CD14-positive monocyte (primary cell): ENCODE measurements at regions not wholly inside any gene's neighbourhood (a gene's known extent, or its start where the extent isn't known, plus 50 kb on each side); places are given as distances from the start of the nearest gene placed in this dataset.

Experiments used
- DNase-seq, 3 donors: peaks; one replicate each; pipeline ENCODE4 v3.0.0-alpha.2; 2011 to 2022
- H2AFZ ChIP-seq: 2 replicates; pipeline ENCODE4 v1.6.0; 2012; ENCODE audit warnings: mild to moderate bottlenecking, low read depth, low read length, inconsistent platforms; ENCODE audit not compliant: insufficient read depth, poor library complexity, severe bottlenecking
- H3K27ac ChIP-seq, 2 donors: 1 replicate in 1 of 2; 2 replicates in 1 of 2; pipeline ENCODE4 v1.5.1; 2012 to 2013; ENCODE audit warnings: low read length in 2 of 2, control low read depth in 1 of 2, inconsistent platforms in 1 of 2, low read depth in 1 of 2, mild to moderate bottlenecking in 1 of 2
- H3K27me3 ChIP-seq, 2 donors: one replicate each; pipeline versions ENCODE4 v1.6.0 to v1.6.1; 2011 to 2013; ENCODE audit warnings: low read length in 2 of 2; ENCODE audit not compliant: control insufficient read depth in 2 of 2, insufficient read depth in 2 of 2
- H3K36me3 ChIP-seq, 2 donors: replicated peaks in 1 of 2; 1 replicate in 1 of 2; 2 replicates in 1 of 2; pipeline versions ENCODE4 v1.5.1 to v1.6.1; 2012 to 2013; ENCODE audit warnings: low read length in 2 of 2, control low read depth in 1 of 2, inconsistent platforms in 1 of 2, mild to moderate bottlenecking in 1 of 2; ENCODE audit not compliant: insufficient read depth in 2 of 2, control insufficient read depth in 1 of 2
- H3K4me1 ChIP-seq, 2 donors: 1 replicate in 1 of 2; 2 replicates in 1 of 2; pipeline versions ENCODE4 v1.5.1 to v1.6.1; 2012 to 2013; ENCODE audit warnings: low read length in 2 of 2, control low read depth in 1 of 2, inconsistent platforms in 1 of 2, mild to moderate bottlenecking in 1 of 2, moderate library complexity in 1 of 2; ENCODE audit not compliant: insufficient read depth in 2 of 2, control insufficient read depth in 1 of 2
- H3K4me2 ChIP-seq: replicated peaks from 2 replicates; pipeline ENCODE3; 2012; ENCODE audit warnings: low read length, moderate library complexity, mild to moderate bottlenecking; ENCODE audit not compliant: poor library complexity, severe bottlenecking; ENCODE audit errors: extremely low read depth
- H3K4me3 ChIP-seq, 3 experiments: fragments of 200-600 bp in 1 of 3; sonication (generic) in 1 of 3; replicated peaks in 1 of 3; 1 replicate in 2 of 3; 2 replicates in 1 of 3; pipeline ENCODE4 v1.5.1; 2011 to 2013; ENCODE audit warnings: low read length in 3 of 3, mild to moderate bottlenecking in 3 of 3, control low read depth in 2 of 3, low read depth in 2 of 3, inconsistent platforms in 1 of 3, moderate library complexity in 1 of 3
- H3K79me2 ChIP-seq: 2 replicates; pipeline ENCODE4 v1.6.0; 2012; ENCODE audit warnings: mild to moderate bottlenecking, control low read depth, inconsistent platforms, low read length, moderate library complexity; ENCODE audit not compliant: insufficient read depth
- H3K9ac ChIP-seq: 2 replicates; pipeline ENCODE4 v1.6.0; 2017; ENCODE audit warnings: low read length, mild to moderate bottlenecking; ENCODE audit not compliant: insufficient read depth, poor library complexity, severe bottlenecking
- H3K9me3 ChIP-seq, 2 donors: replicated peaks in 1 of 2; 1 replicate in 1 of 2; 2 replicates in 1 of 2; pipeline versions ENCODE4 v1.5.1 to v1.6.1; 2012 to 2013; ENCODE audit warnings: low read length in 2 of 2, control low read depth in 1 of 2; ENCODE audit not compliant: control insufficient read depth in 1 of 2, insufficient read depth in 1 of 2
- H4K20me1 ChIP-seq: 2 replicates; pipeline ENCODE4 v1.6.0; 2012; ENCODE audit warnings: mild to moderate bottlenecking, low read length, control low read depth, moderate library complexity; ENCODE audit not compliant: insufficient read depth
- H3K27ac Mint-ChIP-seq, 7 donors: one replicate each; pipeline ENCODE4 v1.8.0; 2020; ENCODE audit warnings: mild to moderate bottlenecking in 7 of 7, mixed read lengths in 7 of 7, moderate library complexity in 6 of 7, inconsistent platforms in 2 of 7
- H3K27me3 Mint-ChIP-seq, 3 donors: one replicate each; pipeline ENCODE4 v1.8.0; 2021 to 2022; ENCODE audit warnings: low read depth in 3 of 3, mild to moderate bottlenecking in 3 of 3, mixed read lengths in 3 of 3, moderate library complexity in 3 of 3, inconsistent platforms in 1 of 3
- H3K36me3 Mint-ChIP-seq, 2 donors: one replicate each; pipeline ENCODE4 v1.8.0; 2020; ENCODE audit warnings: mixed read lengths in 2 of 2, inconsistent platforms in 1 of 2, mild to moderate bottlenecking in 1 of 2
- H3K4me1 Mint-ChIP-seq: one replicate; pipeline ENCODE4 v1.8.0; 2020; ENCODE audit warnings: mild to moderate bottlenecking, mixed read lengths
- H3K4me3 Mint-ChIP-seq, 2 donors: one replicate each; pipeline ENCODE4 v1.8.0; 2020; ENCODE audit warnings: mild to moderate bottlenecking in 2 of 2, mixed read lengths in 2 of 2, moderate library complexity in 1 of 2
- H3K9me3 Mint-ChIP-seq, 7 donors: one replicate each; pipeline ENCODE4 v1.8.0; 2020 to 2022; ENCODE audit warnings: mixed read lengths in 7 of 7, mild to moderate bottlenecking in 6 of 7, moderate library complexity in 6 of 7, inconsistent platforms in 2 of 7
- WGBS: methylation state at CpG from one replicate; pipeline ENCODE4 v1.1.5; 2013; ENCODE audit warnings: missing lambda C conversion rate; ENCODE audit not compliant: insufficient coverage; 5-methylcytosine and 5-hydroxymethylcytosine counted together
- intact Hi-C, 2 donors: fragments of 100-400 bp; cut with micrococcal nuclease; formaldehyde crosslinking; loops; one replicate each; pipeline versions ENCODE4 v1.15.0 to v1.15.1; 2023
- TF ChIP-seq, protein P1 (sequence below): fragments of 200-600 bp; IDR thresholded peaks from one replicate; pipeline ENCODE4 v1.8.0; 2022; ENCODE audit warnings: antibody characterized with exemption, mild to moderate bottlenecking

DNA sequence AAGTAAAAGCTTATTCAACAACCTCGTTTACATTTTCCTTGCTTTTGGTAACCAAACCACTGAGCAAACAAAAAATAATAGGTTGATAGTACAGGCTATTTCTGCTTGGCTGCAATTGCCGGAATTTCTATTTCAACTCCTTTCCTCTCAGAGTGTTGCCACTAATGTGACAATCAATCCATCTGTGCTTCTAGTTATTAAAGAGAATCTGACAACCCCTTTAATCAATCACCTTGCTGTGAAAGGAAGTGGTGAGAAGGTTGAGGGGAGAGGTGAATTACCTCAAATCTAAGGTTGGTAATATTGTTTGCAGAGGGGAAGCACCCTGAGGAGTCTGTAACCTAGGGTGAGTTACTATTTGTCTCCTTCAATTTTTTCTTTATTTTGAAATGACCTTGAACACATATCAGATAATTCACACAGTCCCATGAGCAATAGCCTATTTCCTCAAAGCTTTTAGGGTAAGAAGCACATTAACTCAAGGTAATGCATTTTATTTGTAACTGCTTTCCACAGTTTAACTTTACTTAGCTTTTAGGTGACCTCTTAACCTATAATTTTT, 603.4 kb downstream of the MMUT start:
- H3K9ac ChIP-seq, result no peak overlapping the region
- Mint-ChIP-seq H3K27ac (no peak overlapping the region), H3K9me3 (peaks cover 2 to 16% (median 6%) of the 10 kb centered on the region in 7 donors), H3K4me1 (no peaks in the 10 kb centered on the region), H3K4me3 (no peak overlapping the region), H3K27me3 (no peaks in the 10 kb centered on the region), H3K36me3 (no peaks in the 10 kb centered on the region)
- peaks cover 8 to 12% of the 10 kb centered on the region in 2 donors for H3K9me3 ChIP-seq
- H3K27ac ChIP-seq, result no peak overlapping the region
- H3K4me1 ChIP-seq, result no peaks in the 10 kb centered on the region
- H2AFZ ChIP-seq, result no peak overlapping the region
- no peak overlapping the region for H3K4me3 ChIP-seq
- H4K20me1 ChIP-seq, result no peaks in the 10 kb centered on the region
- H3K4me2 ChIP-seq, result no peak overlapping the region
- no peaks in the 10 kb centered on the region for H3K27me3 ChIP-seq
- TF ChIP-seq, protein P1, sequence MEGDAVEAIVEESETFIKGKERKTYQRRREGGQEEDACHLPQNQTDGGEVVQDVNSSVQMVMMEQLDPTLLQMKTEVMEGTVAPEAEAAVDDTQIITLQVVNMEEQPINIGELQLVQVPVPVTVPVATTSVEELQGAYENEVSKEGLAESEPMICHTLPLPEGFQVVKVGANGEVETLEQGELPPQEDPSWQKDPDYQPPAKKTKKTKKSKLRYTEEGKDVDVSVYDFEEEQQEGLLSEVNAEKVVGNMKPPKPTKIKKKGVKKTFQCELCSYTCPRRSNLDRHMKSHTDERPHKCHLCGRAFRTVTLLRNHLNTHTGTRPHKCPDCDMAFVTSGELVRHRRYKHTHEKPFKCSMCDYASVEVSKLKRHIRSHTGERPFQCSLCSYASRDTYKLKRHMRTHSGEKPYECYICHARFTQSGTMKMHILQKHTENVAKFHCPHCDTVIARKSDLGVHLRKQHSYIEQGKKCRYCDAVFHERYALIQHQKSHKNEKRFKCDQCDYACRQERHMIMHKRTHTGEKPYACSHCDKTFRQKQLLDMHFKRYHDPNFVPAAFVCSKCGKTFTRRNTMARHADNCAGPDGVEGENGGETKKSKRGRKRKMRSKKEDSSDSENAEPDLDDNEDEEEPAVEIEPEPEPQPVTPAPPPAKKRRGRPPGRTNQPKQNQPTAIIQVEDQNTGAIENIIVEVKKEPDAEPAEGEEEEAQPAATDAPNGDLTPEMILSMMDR, result no peak
- no peaks in the 10 kb centered on the region for H3K36me3 ChIP-seq
- H3K79me2 ChIP-seq, result no peaks in the 10 kb centered on the region
- no CpG with 5 or more reads among the region's 2 CpGs for WGBS
- intact Hi-C loops, result no loop called here
- DNase-seq, result no peak

- Mint-ChIP-seq H3K4me3 (no peak overlapping the region), H3K27ac (no peak overlapping the region), H3K9me3 (peaks cover 8 to 22% (median 18%) of the 10 kb centered on the region in 7 donors), H3K27me3 (peaks cover 0 to 2% (median 0%) of the 10 kb centered on the region in 3 donors), H3K4me1 (no peaks in the 10 kb centered on the region), H3K36me3 (no peaks in the 10 kb centered on the region)
- Histone ChIP-seq H3K9ac (no peak overlapping the region), H3K4me3 (no peak overlapping the region), H3K27me3 (no peaks in the 10 kb centered on the region), H3K4me1 (no peaks in the 10 kb centered on the region), H4K20me1 (no peaks in the 10 kb centered on the region), H3K79me2 (no peaks in the 10 kb centered on the region), H3K4me2 (no peak overlapping the region), H3K9me3 (peaks cover 26 to 29% of the 10 kb centered on the region in 2 donors), H2AFZ (no peak overlapping the region), H3K27ac (no peak overlapping the region), H3K36me3 (no peaks in the 10 kb centered on the region)
- TF ChIP-seq, protein P1, result no peak
- DNase-seq, result no peak
- 92% methylated on average over 2 of the region's 3 CpGs for WGBS
- intact Hi-C loops, result no loop called here
Measured at GRCh38 chr6:48845219-48845618, 617.8 kb downstream of the MMUT start.
